ENCODE measurements at regions not wholly inside any gene's neighbourhood (a gene's known extent, or its start where the extent isn't known, plus 50 kb on each side); places are given as distances from the start of the nearest gene placed in this dataset.

DNA sequence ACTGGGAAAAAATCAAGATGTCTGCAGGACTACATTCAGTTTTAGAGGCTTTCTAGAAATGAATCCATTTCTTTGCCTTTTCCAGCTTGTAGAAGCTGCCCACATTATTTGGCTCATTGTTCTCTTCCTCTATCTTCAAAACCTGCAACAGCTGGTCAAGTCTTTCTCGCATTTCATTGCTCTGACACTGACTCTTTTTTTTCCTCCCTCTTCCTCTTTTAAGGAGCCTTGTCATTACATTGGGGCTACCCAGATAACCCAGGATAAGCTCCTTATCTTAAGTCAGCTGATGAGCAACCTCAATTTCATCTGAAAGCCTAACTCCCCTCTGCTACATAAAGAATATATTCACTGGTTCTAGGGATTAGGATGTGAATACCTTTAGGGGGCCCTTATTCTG lies 53.2 kb upstream of the CEP162 start:
- no peaks in the 10 kb centered on the region for H3K27me3 ChIP-seq (replicated peaks in 1 of 4; ENCODE audit: control insufficient read depth in 3 of 4, extremely low read depth in 1 of 4, insufficient read depth in 3 of 4, low read length in 3 of 4)
- H3K4me3 ChIP-seq (ENCODE audit: extremely low read depth in 1 of 4, insufficient read depth in 2 of 4, low read depth in 3 of 4, low read length in 4 of 4) = no peak overlapping the region
- no peaks in the 10 kb centered on the region for H3K23me2 ChIP-seq (ENCODE audit: low read depth, low read length)
- H3K56ac ChIP-seq (replicated peaks; ENCODE audit: insufficient read length, low read depth, low read length) = no peak overlapping the region
- H3K79me2 ChIP-seq (ENCODE audit: control insufficient read depth in 1 of 2, insufficient read depth in 2 of 2, low read length in 2 of 2) = no peaks in the 10 kb centered on the region
- no peak overlapping the region for H4K91ac ChIP-seq (replicated peaks; ENCODE audit: insufficient read length, low read length)
- H3K9ac ChIP-seq (replicated peaks in 1 of 4; ENCODE audit: extremely low read depth in 1 of 4, low read depth in 3 of 4, low read length in 3 of 4) = no peak overlapping the region
- POLR2A ChIA-PET (ENCODE audit: partially characterized antibody) = no interaction called here
- no peaks in the 10 kb centered on the region for H3K9me3 ChIP-seq (ENCODE audit: insufficient read depth in 2 of 2, low read depth in 1 of 2, low read length in 1 of 2)
- WGBS, 2 experiments (ENCODE audit: extremely low coverage in 1 of 2, insufficient coverage in 1 of 2, insufficient read length in 1 of 2, insufficient replicate concordance in 2 of 2, low coverage in 1 of 2, low lambda C conversion rate in 2 of 2, missing lambda C conversion rate in 1 of 2) = 100% methylated on average over 1 of the region's 1 CpG; no CpG with 5 or more reads in 1 of the 2 experiments
- no peak overlapping the region for H2BK5ac ChIP-seq (ENCODE audit: low read depth, low read length)
- no peak overlapping the region for H2AK5ac ChIP-seq (ENCODE audit: low read depth, low read length)
- H2BK15ac ChIP-seq (ENCODE audit: low read length) = no peak overlapping the region
- H3K14ac ChIP-seq (ENCODE audit: insufficient read length) = no peak overlapping the region
- H3K18ac ChIP-seq (ENCODE audit: extremely low read depth, low read length) = no peak overlapping the region
- no peak overlapping the region for H3K4ac ChIP-seq (replicated peaks; ENCODE audit: insufficient read length, low read depth, low read length)
- H3K36me3 ChIP-seq (ENCODE audit: control insufficient read depth in 2 of 4, insufficient read depth in 4 of 4, low read length in 3 of 4) = no peaks in the 10 kb centered on the region
- H2BK20ac ChIP-seq (ENCODE audit: low read length) = no peak overlapping the region
- no peak overlapping the region for H3K23ac ChIP-seq (ENCODE audit: insufficient read length)
- H2AFZ ChIP-seq (ENCODE audit: low read length) = no peak overlapping the region
- no peaks in the 10 kb centered on the region for H4K20me1 ChIP-seq (replicated peaks in 1 of 2; ENCODE audit: control insufficient read depth in 1 of 2, insufficient read depth in 2 of 2, low read length in 2 of 2)
- no peak overlapping the region for H3K4me2 ChIP-seq (ENCODE audit: insufficient read depth in 1 of 2, low read depth in 2 of 2, low read length in 2 of 2)
- no peak overlapping the region for H2BK120ac ChIP-seq (replicated peaks; ENCODE audit: low read depth, low read length)
- no peak overlapping the region for H3K27ac ChIP-seq (ENCODE audit: low read depth, low read length)
- no peak overlapping the region for H4K8ac ChIP-seq (ENCODE audit: extremely low read depth, insufficient read depth, low read length)
- FAIRE-seq = no peak
- H3K4me1 ChIP-seq (replicated peaks in 1 of 4; ENCODE audit: control insufficient read depth in 3 of 4, insufficient read depth in 4 of 4, low read length in 3 of 4) = peaks cover 0 to 3% (median 0%) of the 10 kb centered on the region in 4 experiments; a peak in 1 of 7 replicates
- H2BK12ac ChIP-seq (ENCODE audit: low read depth, low read length) = no peak overlapping the region
- CTCF ChIA-PET (ENCODE audit: partially characterized antibody) = interaction anchor here (0.6 to 1.1 kb wide), 5 partner anchors 48 to 1118 kb away, joined by 3 read pairs; no protein-coding TSS in a partner anchor
- no peaks in the 10 kb centered on the region for H3K79me1 ChIP-seq (ENCODE audit: low read depth, low read length)
- DNase-seq (ENCODE audit: low read depth in 1 of 2, low spot score in 2 of 2) = no peak
- H4K5ac ChIP-seq (ENCODE audit: insufficient read length, low read depth, low read length) = no peak overlapping the region
- no peak for TF ChIP-seq RXRA (IDR thresholded peaks at IDR 0.05; ENCODE audit: insufficient read depth, low read depth, low read length)
- TF ChIP-seq SIN3A (conservative IDR thresholded peaks at IDR 0.05 in 1 of 2, IDR thresholded peaks at IDR 0.05 in 1 of 2; ENCODE audit: low read depth in 1 of 2, low read length in 2 of 2) = no peak
- TF ChIP-seq HDAC6 (IDR thresholded peaks at IDR 0.05; ENCODE audit: low read depth, low read length) = no peak
- TF ChIP-seq EGR1 (IDR thresholded peaks at IDR 0.05; ENCODE audit: borderline replicate concordance, low read depth, low read length) = no peak
- TF ChIP-seq, protein P1, sequence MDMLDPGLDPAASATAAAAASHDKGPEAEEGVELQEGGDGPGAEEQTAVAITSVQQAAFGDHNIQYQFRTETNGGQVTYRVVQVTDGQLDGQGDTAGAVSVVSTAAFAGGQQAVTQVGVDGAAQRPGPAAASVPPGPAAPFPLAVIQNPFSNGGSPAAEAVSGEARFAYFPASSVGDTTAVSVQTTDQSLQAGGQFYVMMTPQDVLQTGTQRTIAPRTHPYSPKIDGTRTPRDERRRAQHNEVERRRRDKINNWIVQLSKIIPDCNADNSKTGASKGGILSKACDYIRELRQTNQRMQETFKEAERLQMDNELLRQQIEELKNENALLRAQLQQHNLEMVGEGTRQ (IDR thresholded peaks at IDR 0.05; ENCODE audit: low read length) = no peak
- TF ChIP-seq FOSL1 (IDR thresholded peaks at IDR 0.05; ENCODE audit: insufficient read depth, low read depth, low read length) = no peak

Data from H1 (cell line).